Muscle of leg (tissue), 3 donors: ENCODE measurements at regions not wholly inside any gene's neighbourhood (a gene's known extent, or its start where the extent isn't known, plus 50 kb on each side); places are given as distances from the start of the nearest gene placed in this dataset.

Experiments used
- DNase-seq: peaks from one replicate; pipeline ENCODE4 v3.0.0; 2013
- H3K27ac ChIP-seq: one replicate; pipeline ENCODE4 v1.5.1; 2013; ENCODE audit warnings: mild to moderate bottlenecking, low read length, control low read depth
- H3K27me3 ChIP-seq: one replicate; pipeline ENCODE4 v1.6.1; 2013; ENCODE audit warnings: low read length; ENCODE audit not compliant: control insufficient read depth, insufficient read depth
- H3K36me3 ChIP-seq: one replicate; pipeline ENCODE4 v1.6.1; 2013; ENCODE audit warnings: low read length; ENCODE audit not compliant: control insufficient read depth, insufficient read depth
- H3K4me1 ChIP-seq: one replicate; pipeline ENCODE4 v1.6.1; 2013; ENCODE audit warnings: low read length; ENCODE audit not compliant: control insufficient read depth, insufficient read depth
- H3K4me3 ChIP-seq: one replicate; pipeline ENCODE4 v1.5.1; 2013; ENCODE audit warnings: low read length, control low read depth
- H3K9me3 ChIP-seq: replicated peaks from 2 replicates; pipeline ENCODE4 v1.6.1; 2013; ENCODE audit warnings: low read depth, low read length; ENCODE audit not compliant: control insufficient read depth
- WGBS: methylation state at CpG from one replicate; pipeline ENCODE4 v1.1.5; 2013; ENCODE audit warnings: missing lambda C conversion rate; ENCODE audit not compliant: insufficient coverage; 5-methylcytosine and 5-hydroxymethylcytosine counted together

DNA sequence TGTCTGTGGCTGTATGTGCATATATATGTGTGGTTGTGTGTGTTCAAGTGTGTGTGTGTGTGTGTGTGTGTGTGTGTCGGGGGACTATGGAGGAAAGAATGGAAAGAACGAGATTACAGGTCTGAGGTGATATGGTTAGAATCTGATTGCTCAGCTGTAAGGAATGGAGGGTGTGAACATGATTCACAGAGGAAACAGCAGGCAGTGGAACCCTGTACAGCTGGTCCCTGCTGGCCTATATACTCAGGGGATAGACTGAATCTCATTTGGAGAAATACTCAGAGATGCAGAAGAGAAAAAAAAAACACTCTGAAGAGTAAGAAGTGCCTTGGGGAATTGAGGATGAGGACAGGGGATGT, 180.1 kb upstream of the ESRRG start:
- no peaks in the 10 kb centered on the region for H3K27me3 ChIP-seq
- peaks cover 2% of the 10 kb centered on the region for H3K36me3 ChIP-seq
- 75% methylated on average over 1 of the region's 2 CpGs for WGBS

DNA sequence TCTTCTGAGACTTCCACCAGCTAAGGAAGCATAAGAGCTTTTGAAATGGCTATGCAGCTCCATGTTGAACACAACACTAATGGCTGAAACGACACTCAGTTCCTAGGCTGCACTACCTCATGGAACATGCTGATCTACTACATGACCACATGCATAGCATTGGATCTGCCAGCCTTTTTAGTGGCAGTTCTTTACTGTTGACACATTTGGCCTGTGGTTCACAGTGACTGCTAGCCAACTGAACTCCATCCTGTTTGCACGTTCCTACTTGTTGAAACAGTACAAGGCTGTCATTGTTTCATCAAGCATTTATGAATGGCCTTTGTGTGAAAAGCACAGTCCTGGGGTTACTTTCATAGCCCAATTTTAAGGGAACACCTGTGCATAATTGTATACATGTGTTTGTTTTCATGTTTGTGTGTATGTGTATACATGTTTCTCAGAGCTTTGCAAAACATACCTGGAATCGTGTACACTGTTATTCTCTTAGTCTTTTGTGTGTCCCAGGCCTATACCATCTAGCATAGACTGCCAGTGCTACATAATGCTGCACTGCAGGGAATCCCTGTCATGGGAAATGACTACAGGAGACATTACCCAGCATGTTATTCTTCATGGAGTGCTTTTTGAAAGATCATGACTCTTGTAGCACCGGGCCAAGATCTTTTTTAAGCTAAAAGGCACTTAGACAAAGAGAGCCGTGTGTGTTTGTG, 179.6 kb upstream of the ESRRG start:
- Histone ChIP-seq H3K27ac (no peak overlapping the region), H3K36me3 (peaks cover 2% of the 10 kb centered on the region), H3K9me3 (no peaks in the 10 kb centered on the region), H3K27me3 (no peaks in the 10 kb centered on the region), H3K4me1 (no peaks in the 10 kb centered on the region), H3K4me3 (no peak overlapping the region)
- 82% methylated on average over 4 of the region's 5 CpGs for WGBS
- no peak for DNase-seq

More for the DNA sequence above, 180.1 kb upstream of the ESRRG start:
- no peaks in the 10 kb centered on the region for H3K4me1 ChIP-seq
- DNase-seq: no peak
- H3K9me3 ChIP-seq: no peaks in the 10 kb centered on the region
- H3K27ac ChIP-seq: no peak overlapping the region
- no peak overlapping the region for H3K4me3 ChIP-seq

DNA sequence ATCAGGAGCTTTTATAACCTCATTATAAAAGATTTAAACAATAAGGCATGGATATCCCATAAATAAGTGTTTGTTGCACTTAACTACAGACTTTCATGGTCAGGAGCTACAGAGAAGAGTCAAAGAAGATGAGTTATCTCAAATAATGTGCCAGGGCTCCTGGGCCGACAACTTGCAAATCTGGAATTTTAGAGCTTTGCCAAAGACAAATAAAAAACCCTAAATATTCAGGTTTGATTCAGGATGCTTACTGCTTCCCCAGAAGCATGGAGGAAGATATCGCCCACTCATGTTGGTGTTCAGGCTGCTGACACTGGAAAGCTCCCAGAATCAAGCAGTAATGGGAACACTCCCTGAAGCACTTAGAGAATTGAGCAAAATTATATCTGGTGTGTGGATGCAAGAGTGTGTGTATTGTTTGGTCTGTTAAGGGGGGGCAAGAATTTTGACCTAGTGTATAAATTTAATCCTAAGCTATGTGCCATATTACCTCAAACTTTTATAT, 176.9 kb upstream of the ESRRG start:
- no peak overlapping the region for H3K27ac ChIP-seq
- DNase-seq: no peak
- H3K9me3 ChIP-seq: no peaks in the 10 kb centered on the region
- peaks cover 2% of the 10 kb centered on the region for H3K36me3 ChIP-seq
- no peak overlapping the region for H3K4me3 ChIP-seq
- H3K4me1 ChIP-seq: no peaks in the 10 kb centered on the region
- no peaks in the 10 kb centered on the region for H3K27me3 ChIP-seq
- WGBS: no CpG with 5 or more reads among the region's 2 CpGs

DNA sequence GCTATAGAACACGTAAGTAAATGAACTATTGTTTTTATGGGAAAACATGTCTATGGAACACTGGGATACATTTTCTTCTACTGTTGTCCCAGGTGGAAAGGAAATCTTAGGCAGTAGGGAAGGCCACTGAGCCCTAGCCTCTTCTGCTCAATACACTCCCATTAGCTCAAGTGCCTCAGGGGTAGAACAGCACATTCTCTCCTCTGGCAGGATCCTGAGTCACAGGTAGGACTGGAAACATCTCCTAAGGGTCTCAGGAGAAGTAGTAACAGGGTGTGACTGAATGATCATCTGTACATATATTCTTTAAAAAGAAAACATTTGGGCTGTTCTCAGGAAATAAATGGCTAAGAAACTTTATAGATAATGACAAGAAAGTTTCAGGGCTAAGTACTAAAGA, 175.6 kb upstream of the ESRRG start:
- no peak for DNase-seq
- Histone ChIP-seq H3K27ac (no peak overlapping the region), H3K27me3 (no peaks in the 10 kb centered on the region), H3K9me3 (no peaks in the 10 kb centered on the region), H3K4me1 (no peaks in the 10 kb centered on the region), H3K36me3 (peaks cover 2% of the 10 kb centered on the region), H3K4me3 (no peak overlapping the region)
- no CpG with 5 or more reads among the region's 1 CpG for WGBS

DNA sequence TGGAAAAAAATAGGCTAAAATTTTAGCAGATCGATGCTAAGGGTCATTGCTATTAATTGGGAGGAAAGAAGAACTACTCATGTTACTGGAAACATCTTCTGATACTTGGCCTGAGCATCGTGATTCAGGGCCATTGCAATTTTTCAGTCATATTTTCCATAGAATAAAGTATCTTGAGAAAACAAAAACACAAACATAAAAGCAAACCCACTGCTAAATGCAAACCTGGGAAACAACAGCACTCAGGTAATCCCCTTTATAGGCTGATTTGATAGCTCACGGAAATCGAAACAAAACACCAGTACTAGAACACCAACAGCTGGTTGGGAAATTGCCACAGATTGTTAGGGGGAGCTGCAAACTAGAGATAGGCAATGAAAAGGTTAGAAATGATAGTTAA, 172.9 kb upstream of the ESRRG start:
- DNase-seq: peak; percentile 60
- 33% methylated on average over 1 of the region's 4 CpGs for WGBS

DNA sequence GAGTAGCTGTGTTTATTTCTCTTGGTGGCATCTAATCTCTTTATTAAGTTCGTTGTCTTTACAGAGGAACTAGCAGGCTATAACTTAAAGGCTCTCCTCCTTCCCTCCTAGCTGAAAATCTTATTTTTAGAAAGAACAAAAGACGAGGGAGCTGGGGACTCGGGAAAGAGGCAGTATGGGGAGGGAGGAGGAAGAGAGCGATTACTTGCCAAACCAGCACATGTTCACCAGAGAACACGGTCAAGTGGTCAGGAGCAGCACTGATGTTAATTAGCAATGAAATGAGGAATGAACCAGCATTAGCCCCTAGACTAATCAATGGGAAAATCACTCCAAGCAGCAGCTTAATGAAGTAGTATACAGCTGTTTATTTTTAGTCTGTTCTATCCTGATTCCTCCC, 171.3 kb upstream of the ESRRG start:
- Histone ChIP-seq H3K4me1 (peaks cover 2% of the 10 kb centered on the region), H3K4me3 (no peak overlapping the region), H3K9me3 (no peaks in the 10 kb centered on the region), H3K27ac (no peak overlapping the region), H3K27me3 (no peaks in the 10 kb centered on the region), H3K36me3 (no peaks in the 10 kb centered on the region)
- whole genome bisulfite sequencing: 30% methylated on average over 2 of the region's 5 CpGs
- DNase-seq: peak; percentile 43

More for the DNA sequence above, 172.9 kb upstream of the ESRRG start:
- Histone ChIP-seq H3K36me3 (no peaks in the 10 kb centered on the region), H3K4me3 (no peak overlapping the region), H3K4me1 (peaks cover 2% of the 10 kb centered on the region), H3K27ac (no peak overlapping the region), H3K27me3 (no peaks in the 10 kb centered on the region), H3K9me3 (no peaks in the 10 kb centered on the region)

DNA sequence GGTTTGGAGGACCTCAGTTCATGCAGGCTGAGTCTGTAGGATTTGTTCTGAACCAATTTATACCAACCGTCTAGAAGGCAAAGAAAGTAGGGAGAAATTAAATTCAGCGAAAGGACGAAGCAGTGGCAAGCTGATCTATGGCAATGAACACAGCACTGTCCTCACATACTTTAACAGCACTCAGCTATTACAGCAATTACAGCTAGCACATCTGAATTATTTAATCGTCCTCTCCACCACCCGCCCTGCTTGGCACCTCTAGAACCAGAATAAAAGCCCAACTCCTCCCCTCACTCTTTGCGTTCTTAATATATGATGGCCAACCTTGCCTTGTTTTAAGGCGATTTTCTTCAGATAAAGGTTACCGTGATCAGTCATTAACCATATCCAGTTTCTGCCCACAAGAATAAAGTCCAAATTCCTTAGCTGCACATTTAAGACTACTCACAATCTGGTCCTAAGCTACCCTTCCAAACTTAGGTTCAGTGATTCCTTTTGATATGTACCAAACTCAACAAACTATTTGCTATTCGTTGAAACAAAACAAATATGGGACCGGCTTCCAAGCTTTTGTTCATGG, 169.4 kb upstream of the ESRRG start:
- Histone ChIP-seq H3K4me3 (no peak overlapping the region), H3K36me3 (no peaks in the 10 kb centered on the region), H3K27ac (no peak overlapping the region), H3K9me3 (no peaks in the 10 kb centered on the region), H3K27me3 (no peaks in the 10 kb centered on the region), H3K4me1 (peaks cover 5% of the 10 kb centered on the region)
- DNase-seq: no peak
- WGBS: 93% methylated on average over 7 of the region's 10 CpGs

DNA sequence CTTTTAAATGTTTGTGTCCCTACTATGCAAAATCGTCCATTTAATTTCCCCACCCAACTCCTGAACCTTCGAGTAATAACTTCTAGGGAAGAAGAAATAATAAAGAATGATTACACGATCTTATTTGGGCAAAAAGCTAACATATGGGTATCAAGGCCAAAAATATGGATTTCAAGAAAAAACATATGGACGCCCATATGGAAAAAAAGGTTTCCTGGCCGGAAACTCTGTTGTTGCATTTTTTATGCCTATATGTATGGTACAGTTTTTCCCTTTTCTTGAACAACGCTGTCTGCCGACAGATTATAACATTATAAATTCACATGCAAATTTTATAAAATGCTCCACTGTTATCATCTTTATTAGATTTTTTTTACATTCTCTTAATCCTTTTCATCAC, 167.6 kb upstream of the ESRRG start:
- H3K9me3 ChIP-seq: no peaks in the 10 kb centered on the region

DNA sequence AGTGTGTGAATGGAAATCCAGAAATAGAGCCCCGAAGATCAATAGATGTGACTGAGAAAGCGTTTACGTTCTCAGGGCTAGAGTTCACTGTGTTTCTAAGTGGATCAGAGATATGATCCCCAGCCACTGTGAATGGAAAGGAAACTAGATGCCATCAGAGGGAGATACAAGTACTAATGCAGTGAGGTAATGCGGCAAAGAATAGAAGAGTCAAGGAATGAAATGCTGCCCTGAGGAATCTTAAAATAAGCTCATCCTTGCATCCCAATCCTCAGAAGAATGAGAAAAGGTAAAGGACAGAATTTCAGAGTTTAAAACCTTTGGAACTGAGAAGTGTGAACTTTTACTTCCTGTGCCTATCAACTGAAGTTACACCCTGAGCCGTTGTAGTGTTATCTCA, 165.5 kb upstream of the ESRRG start:
- no peaks in the 10 kb centered on the region for H3K27me3 ChIP-seq
- H3K4me1 ChIP-seq: peaks cover 5% of the 10 kb centered on the region
- peak; percentile 52 for DNase-seq
- no peaks in the 10 kb centered on the region for H3K9me3 ChIP-seq
- H3K27ac ChIP-seq: peak overlapping the region; percentile 18
- no peaks in the 10 kb centered on the region for H3K36me3 ChIP-seq
- no peak overlapping the region for H3K4me3 ChIP-seq
- WGBS: 56% methylated on average over 4 of the region's 5 CpGs

More for the DNA sequence above, 167.6 kb upstream of the ESRRG start:
- Histone ChIP-seq H3K27ac (no peak overlapping the region), H3K27me3 (no peaks in the 10 kb centered on the region), H3K4me3 (no peak overlapping the region), H3K36me3 (no peaks in the 10 kb centered on the region), H3K4me1 (peaks cover 5% of the 10 kb centered on the region)
- DNase-seq: no peak
- no CpG with 5 or more reads among the region's 7 CpGs for WGBS

DNA sequence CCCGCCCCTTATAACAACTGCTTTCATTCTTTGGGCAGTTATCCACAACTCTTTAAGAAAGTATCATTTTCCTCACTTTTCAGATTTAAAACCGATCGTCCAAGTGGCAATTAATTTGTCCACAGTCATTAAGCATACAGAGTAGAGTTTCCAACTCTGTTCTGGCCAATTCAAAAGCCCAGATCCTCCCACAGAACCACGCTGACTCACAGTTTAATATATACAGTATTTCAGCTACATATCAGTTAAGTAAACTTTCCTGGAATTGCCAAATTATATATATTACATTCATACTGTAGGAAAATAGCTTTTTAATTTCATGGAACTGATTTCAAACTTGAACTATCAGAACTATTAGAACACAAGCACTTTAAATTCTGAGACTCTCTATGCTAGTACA, 163.8 kb upstream of the ESRRG start:
- DNase-seq: no peak
- no peaks in the 10 kb centered on the region for H3K9me3 ChIP-seq
- H3K36me3 ChIP-seq: no peaks in the 10 kb centered on the region
- 75% methylated on average over 3 of the region's 4 CpGs for WGBS
- no peak overlapping the region for H3K27ac ChIP-seq
- no peak overlapping the region for H3K4me3 ChIP-seq
- peaks cover 4% of the 10 kb centered on the region for H3K4me1 ChIP-seq
- no peaks in the 10 kb centered on the region for H3K27me3 ChIP-seq
